Endodermal cell (in vitro differentiated cells): ENCODE measurements at regions not wholly inside any gene's neighbourhood (a gene's known extent, or its start where the extent isn't known, plus 50 kb on each side); places are given as distances from the start of the nearest gene placed in this dataset.

ENCODE experiments used
- DNase-seq: peaks from one replicate; pipeline ENCODE4 v3.0.0-alpha.2; 2017
- H3K27ac ChIP-seq: 2 replicates; pipeline ENCODE4 v1.5.1; 2013; ENCODE audit warnings: mild to moderate bottlenecking, low read depth, low read length, moderate library complexity
- H3K27me3 ChIP-seq: 2 replicates; pipeline ENCODE4 v1.6.1; 2013; ENCODE audit warnings: mild to moderate bottlenecking, low read length, moderate library complexity; ENCODE audit not compliant: insufficient read depth, control insufficient read depth, poor library complexity, severe bottlenecking
- H3K36me3 ChIP-seq: 2 replicates; pipeline ENCODE4 v1.7.0; 2013; ENCODE audit warnings: mild to moderate bottlenecking, low read length, moderate library complexity; ENCODE audit not compliant: control insufficient read depth, insufficient read depth
- H3K4me1 ChIP-seq: one replicate; pipeline ENCODE4 v1.7.0; 2013; ENCODE audit warnings: low read length; ENCODE audit not compliant: control insufficient read depth, insufficient read depth
- H3K4me3 ChIP-seq: 2 replicates; pipeline ENCODE4 v1.5.1; 2013; ENCODE audit warnings: mild to moderate bottlenecking, low read length, moderate library complexity
- H3K9ac ChIP-seq: 2 replicates; pipeline ENCODE4 v1.6.1; 2013; ENCODE audit warnings: mild to moderate bottlenecking, low read length, moderate library complexity; ENCODE audit not compliant: poor library complexity, severe bottlenecking; ENCODE audit errors: extremely low read depth
- H3K9me3 ChIP-seq: 2 replicates; pipeline ENCODE4 v1.6.1; 2013; ENCODE audit warnings: mild to moderate bottlenecking, low read length, moderate library complexity; ENCODE audit not compliant: control insufficient read depth
- H3K27ac Mint-ChIP-seq: 2 replicates; pipeline ENCODE4 v1.8.0; 2020; ENCODE audit warnings: mixed read lengths
- H3K27me3 Mint-ChIP-seq: 2 replicates; pipeline ENCODE4 v1.8.0; 2021; ENCODE audit warnings: mild to moderate bottlenecking, mixed read lengths; ENCODE audit not compliant: insufficient read depth
- H3K36me3 Mint-ChIP-seq: 2 replicates; pipeline ENCODE4 v1.8.0; 2020; ENCODE audit warnings: low read depth, mixed read lengths
- H3K4me1 Mint-ChIP-seq: 2 replicates; pipeline ENCODE4 v1.8.0; 2020; ENCODE audit warnings: mixed read lengths
- H3K4me3 Mint-ChIP-seq: 2 replicates; pipeline ENCODE4 v1.8.0; 2020; ENCODE audit warnings: mild to moderate bottlenecking, moderate library complexity, mixed read lengths
- H3K9me3 Mint-ChIP-seq: 2 replicates; pipeline ENCODE4 v1.8.0; 2020; ENCODE audit warnings: mild to moderate bottlenecking, mixed read lengths
- WGBS, 2 experiments: methylation state at CpG; one replicate each; pipeline versions ENCODE4 v1.1.5 to v1.1.7; 2013; ENCODE audit warnings: missing lambda C conversion rate in 2 of 2, mixed read lengths in 1 of 2; ENCODE audit not compliant: insufficient coverage in 1 of 2, insufficient read length in 1 of 2; 5-methylcytosine and 5-hydroxymethylcytosine counted together
- TF ChIP-seq, protein P1 (sequence below): fragments of 200-600 bp; sonication (generic); conservative IDR thresholded peaks from 2 replicates; pipeline ENCODE4 v1.5.0; 2021; ENCODE audit warnings: antibody characterized with exemption, mild to moderate bottlenecking

DNA sequence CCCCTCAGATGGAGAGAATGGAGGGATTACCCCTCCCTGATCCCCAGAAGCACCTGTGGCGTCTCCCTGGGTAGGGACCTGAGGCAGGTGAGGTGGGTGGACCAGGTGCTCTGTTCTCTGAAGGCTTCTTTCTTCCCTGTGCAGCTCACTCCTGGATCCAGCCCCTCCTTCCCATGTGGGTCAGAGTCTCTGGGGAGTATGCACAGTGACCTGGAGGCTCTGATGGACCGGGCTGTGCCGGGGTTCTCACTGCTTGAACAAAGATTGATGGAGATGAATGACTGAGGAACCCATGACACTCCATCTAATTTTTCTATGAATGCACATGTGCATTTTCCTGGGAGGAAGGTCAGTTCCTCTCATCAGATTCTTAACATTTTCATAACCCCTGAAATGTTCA lies 78.6 kb upstream of the SHANK2 start:
- Histone ChIP-seq H3K4me1 (no peaks in the 10 kb centered on the region), H3K27me3 (no peaks in the 10 kb centered on the region), H3K9ac (no peak overlapping the region), H3K27ac (no peak overlapping the region), H3K36me3 (no peaks in the 10 kb centered on the region), H3K9me3 (peaks cover 20% of the 10 kb centered on the region), H3K4me3 (no peak overlapping the region)
- 94% methylated on average over 3 of the region's 3 CpGs; no CpG with 5 or more reads in 1 of the 2 experiments for WGBS, 2 experiments
- H3K4me3 Mint-ChIP-seq: no peak overlapping the region
- TF ChIP-seq, protein P1, sequence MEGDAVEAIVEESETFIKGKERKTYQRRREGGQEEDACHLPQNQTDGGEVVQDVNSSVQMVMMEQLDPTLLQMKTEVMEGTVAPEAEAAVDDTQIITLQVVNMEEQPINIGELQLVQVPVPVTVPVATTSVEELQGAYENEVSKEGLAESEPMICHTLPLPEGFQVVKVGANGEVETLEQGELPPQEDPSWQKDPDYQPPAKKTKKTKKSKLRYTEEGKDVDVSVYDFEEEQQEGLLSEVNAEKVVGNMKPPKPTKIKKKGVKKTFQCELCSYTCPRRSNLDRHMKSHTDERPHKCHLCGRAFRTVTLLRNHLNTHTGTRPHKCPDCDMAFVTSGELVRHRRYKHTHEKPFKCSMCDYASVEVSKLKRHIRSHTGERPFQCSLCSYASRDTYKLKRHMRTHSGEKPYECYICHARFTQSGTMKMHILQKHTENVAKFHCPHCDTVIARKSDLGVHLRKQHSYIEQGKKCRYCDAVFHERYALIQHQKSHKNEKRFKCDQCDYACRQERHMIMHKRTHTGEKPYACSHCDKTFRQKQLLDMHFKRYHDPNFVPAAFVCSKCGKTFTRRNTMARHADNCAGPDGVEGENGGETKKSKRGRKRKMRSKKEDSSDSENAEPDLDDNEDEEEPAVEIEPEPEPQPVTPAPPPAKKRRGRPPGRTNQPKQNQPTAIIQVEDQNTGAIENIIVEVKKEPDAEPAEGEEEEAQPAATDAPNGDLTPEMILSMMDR: no peak
- peaks cover 16% of the 10 kb centered on the region for H3K27me3 Mint-ChIP-seq
- H3K9me3 Mint-ChIP-seq: peaks cover 50% of the 10 kb centered on the region
- no peak overlapping the region for H3K27ac Mint-ChIP-seq
- peaks cover 3% of the 10 kb centered on the region for H3K36me3 Mint-ChIP-seq
- no peaks in the 10 kb centered on the region for H3K4me1 Mint-ChIP-seq
- no peak for DNase-seq

DNA sequence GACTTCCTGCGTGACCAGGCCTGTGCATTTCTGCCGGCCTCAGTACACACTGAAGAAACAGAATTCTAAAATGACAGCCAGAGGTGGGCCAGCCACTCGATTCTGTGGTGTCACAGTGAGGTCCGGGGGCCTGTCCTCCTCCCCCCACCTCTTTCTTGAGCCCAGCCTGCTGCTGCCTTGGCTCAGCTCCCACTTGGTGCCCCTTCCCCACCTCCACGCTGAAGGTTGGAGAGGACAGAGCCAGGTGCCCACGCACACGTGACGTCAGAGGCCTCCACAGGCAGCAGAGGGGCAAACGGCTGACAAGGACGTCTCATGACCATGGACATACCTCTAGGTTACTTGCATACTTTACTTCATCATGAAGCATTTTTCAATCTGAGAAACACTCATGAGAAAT lies 78.0 kb upstream of the SHANK2 start:
- Mint-ChIP-seq H3K27me3 (peaks cover 14% of the 10 kb centered on the region), H3K4me1 (no peaks in the 10 kb centered on the region), H3K9me3 (peaks cover 48% of the 10 kb centered on the region), H3K27ac (no peak overlapping the region), H3K36me3 (peaks cover 3% of the 10 kb centered on the region), H3K4me3 (no peak overlapping the region)
- 91 to 95% methylated on average over 3 to 10 of the region's 10 CpGs for WGBS, 2 experiments
- Histone ChIP-seq H3K4me3 (no peak overlapping the region), H3K4me1 (no peaks in the 10 kb centered on the region), H3K9ac (no peak overlapping the region), H3K27me3 (no peaks in the 10 kb centered on the region), H3K27ac (no peak overlapping the region), H3K36me3 (no peaks in the 10 kb centered on the region), H3K9me3 (peaks cover 20% of the 10 kb centered on the region)
- no peak for DNase-seq
- TF ChIP-seq, protein P1: no peak

DNA sequence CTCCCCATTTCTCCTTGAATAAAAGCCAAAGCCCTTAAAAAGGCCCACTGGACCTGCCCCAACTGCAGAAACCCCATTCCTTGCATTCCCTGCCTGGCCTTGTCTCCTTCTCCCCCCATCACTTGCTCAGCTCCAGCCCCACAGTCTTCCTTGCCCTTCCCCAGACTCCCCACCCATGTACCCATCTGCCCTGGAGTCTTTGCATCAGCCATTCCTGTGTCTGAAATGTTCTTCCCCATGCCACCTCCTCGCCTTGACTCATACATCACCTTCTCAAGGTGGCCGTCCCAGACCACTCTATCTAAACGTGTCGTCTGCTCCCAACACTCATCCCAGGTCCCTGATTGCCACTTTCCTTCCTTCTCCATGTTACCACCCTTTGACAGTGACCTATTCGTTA lies 77.4 kb upstream of the SHANK2 start:
- H3K36me3 ChIP-seq: no peaks in the 10 kb centered on the region
- 89 to 90% methylated on average over 5 of the region's 5 CpGs for WGBS, 2 experiments
- no peak overlapping the region for H3K27ac Mint-ChIP-seq

More for the DNA sequence above, 77.4 kb upstream of the SHANK2 start:
- Histone ChIP-seq H3K27me3 (no peaks in the 10 kb centered on the region), H3K4me3 (no peak overlapping the region), H3K27ac (no peak overlapping the region), H3K9me3 (peaks cover 20% of the 10 kb centered on the region), H3K9ac (no peak overlapping the region), H3K4me1 (no peaks in the 10 kb centered on the region)
- Mint-ChIP-seq H3K27me3 (peaks cover 14% of the 10 kb centered on the region), H3K4me1 (no peaks in the 10 kb centered on the region), H3K4me3 (no peak overlapping the region), H3K9me3 (peaks cover 44% of the 10 kb centered on the region), H3K36me3 (peaks cover 3% of the 10 kb centered on the region)
- DNase-seq: no peak
- TF ChIP-seq, protein P1: no peak
